T-helper 2 cell treated with Interferon-gamma antibody and Interleukin-4, amounts not matched to agents 5 μg/mL and 100 μg/mL, for 36 hours (primary cell): ENCODE measurements at regions not wholly inside any gene's neighbourhood (a gene's known extent, or its start where the extent isn't known, plus 50 kb on each side); places are given as distances from the start of the nearest gene placed in this dataset.

Experiments
- DNase-seq: peaks from one replicate; pipeline ENCODE4 v3.0.0; 2021; ENCODE audit warnings: low spot score
- H3K27ac Mint-ChIP-seq: one replicate; pipeline ENCODE4 v1.8.0; 2021; ENCODE audit warnings: mild to moderate bottlenecking, mixed read lengths
- H3K27me3 Mint-ChIP-seq: one replicate; pipeline ENCODE4 v1.8.0; 2021; ENCODE audit warnings: low read depth, mixed read lengths
- H3K36me3 Mint-ChIP-seq: one replicate; pipeline ENCODE4 v1.8.0; 2021; ENCODE audit warnings: low read depth, mixed read lengths
- H3K4me1 Mint-ChIP-seq: one replicate; pipeline ENCODE4 v1.8.0; 2021; ENCODE audit warnings: low read depth, mixed read lengths
- H3K4me3 Mint-ChIP-seq: one replicate; pipeline ENCODE4 v1.8.0; 2022; ENCODE audit warnings: mild to moderate bottlenecking, moderate library complexity, mixed read lengths
- H3K9me3 Mint-ChIP-seq: one replicate; pipeline ENCODE4 v1.8.0; 2021; ENCODE audit warnings: mixed read lengths

- Mint-ChIP-seq H3K9me3 (no peaks in the 10 kb centered on the region), H3K27ac (no peak overlapping the region), H3K4me3 (no peak overlapping the region), H3K27me3 (no peaks in the 10 kb centered on the region), H3K36me3 (no peaks in the 10 kb centered on the region), H3K4me1 (no peaks in the 10 kb centered on the region)
- no peak for DNase-seq
These were observed 898.7 kb downstream of the BCL11A start for GRCh38 chr2:59654710-59655109.

- Mint-ChIP-seq H3K4me1 (no peaks in the 10 kb centered on the region), H3K27me3 (no peaks in the 10 kb centered on the region), H3K27ac (no peak overlapping the region), H3K9me3 (no peaks in the 10 kb centered on the region), H3K36me3 (no peaks in the 10 kb centered on the region), H3K4me3 (no peak overlapping the region)
- DNase-seq: no peak
These were observed 900.3 kb downstream of the BCL11A start for GRCh38 chr2:59653164-59653563.

DNA sequence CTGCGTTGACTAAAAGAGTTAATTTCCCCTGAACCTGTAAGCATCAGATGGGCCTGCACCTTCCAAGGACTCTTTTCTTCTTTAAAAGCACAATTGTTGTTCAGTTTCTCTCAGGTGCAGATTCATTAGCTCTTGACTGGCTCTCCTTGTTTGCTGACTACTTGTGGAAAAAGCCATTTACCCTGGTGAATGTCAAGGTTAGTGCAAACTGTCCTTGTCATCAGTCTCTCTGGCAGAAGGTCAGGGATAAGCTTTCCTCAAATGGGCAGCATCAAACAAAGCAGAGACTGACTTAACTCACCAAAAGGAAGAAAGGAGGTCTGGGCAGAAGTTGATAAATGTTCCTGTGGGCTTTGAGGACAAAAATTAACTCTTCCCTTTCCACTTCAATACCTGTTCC lies 922.7 kb downstream of the BCL11A start:
- Mint-ChIP-seq H3K27ac (no peak overlapping the region), H3K4me1 (no peaks in the 10 kb centered on the region), H3K36me3 (no peaks in the 10 kb centered on the region), H3K27me3 (no peaks in the 10 kb centered on the region), H3K9me3 (no peaks in the 10 kb centered on the region), H3K4me3 (no peak overlapping the region)
- DNase-seq: no peak

GRCh38 chr2:59627599-59627998 lies 925.9 kb downstream of the BCL11A start:
- Mint-ChIP-seq H3K9me3 (no peaks in the 10 kb centered on the region), H3K4me3 (no peak overlapping the region), H3K4me1 (no peaks in the 10 kb centered on the region), H3K27me3 (no peaks in the 10 kb centered on the region), H3K36me3 (no peaks in the 10 kb centered on the region), H3K27ac (no peak overlapping the region)
- DNase-seq: no peak

GRCh38 chr2:59622599-59623308 lies 930.7 kb downstream of the BCL11A start:
- Mint-ChIP-seq H3K27me3 (no peaks in the 10 kb centered on the region), H3K27ac (no peak overlapping the region), H3K4me1 (no peaks in the 10 kb centered on the region), H3K9me3 (peaks cover 10% of the 10 kb centered on the region), H3K4me3 (no peak overlapping the region), H3K36me3 (no peaks in the 10 kb centered on the region)
- DNase-seq: no peak

- H3K27ac Mint-ChIP-seq: no peak overlapping the region
- no peak overlapping the region for H3K4me3 Mint-ChIP-seq
- H3K4me1 Mint-ChIP-seq: no peaks in the 10 kb centered on the region
- DNase-seq: no peak
- H3K36me3 Mint-ChIP-seq: no peaks in the 10 kb centered on the region
- H3K27me3 Mint-ChIP-seq: no peaks in the 10 kb centered on the region
- H3K9me3 Mint-ChIP-seq: no peaks in the 10 kb centered on the region
These were observed 949.3 kb downstream of the BCL11A start for GRCh38 chr2:59604123-59604522.

DNA sequence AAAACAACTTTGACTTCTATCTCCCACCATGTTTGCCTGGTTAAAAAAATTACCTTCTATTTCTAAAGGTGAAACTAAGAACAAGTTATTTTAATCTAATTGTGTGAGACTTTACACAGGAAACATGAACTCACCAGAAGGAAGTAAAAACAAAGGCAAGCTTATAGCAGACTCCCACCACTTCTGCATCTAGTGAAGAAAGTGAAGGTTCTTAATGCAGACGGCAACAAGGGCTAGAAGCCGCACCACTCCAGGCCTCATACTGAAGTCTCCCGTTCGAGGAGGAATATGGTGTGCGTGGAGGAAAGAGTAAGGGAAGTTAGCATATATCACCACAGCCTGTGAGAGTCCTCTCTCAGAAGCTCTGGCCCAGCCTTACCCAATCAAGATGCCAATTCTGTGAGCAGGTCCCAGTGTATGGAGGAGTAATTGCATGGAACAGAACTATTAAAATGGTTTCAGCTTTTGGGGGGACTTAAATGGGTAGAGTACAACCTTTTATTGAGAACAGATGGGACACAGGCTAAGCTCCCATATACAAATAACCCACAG lies 958.7 kb downstream of the BCL11A start:
- Mint-ChIP-seq H3K4me1 (no peaks in the 10 kb centered on the region), H3K27ac (no peak overlapping the region), H3K9me3 (no peaks in the 10 kb centered on the region), H3K36me3 (no peaks in the 10 kb centered on the region), H3K27me3 (peaks cover 3% of the 10 kb centered on the region), H3K4me3 (no peak overlapping the region)
- no peak for DNase-seq

- H3K4me1 Mint-ChIP-seq: no peaks in the 10 kb centered on the region
These were observed 962.7 kb downstream of the BCL11A start for GRCh38 chr2:59590798-59591197.

GRCh38 chr2:59589881-59590280 lies 963.6 kb downstream of the BCL11A start:
- DNase-seq: no peak
- Mint-ChIP-seq H3K4me1 (no peaks in the 10 kb centered on the region), H3K9me3 (no peaks in the 10 kb centered on the region), H3K27me3 (peaks cover 3% of the 10 kb centered on the region), H3K4me3 (no peak overlapping the region), H3K36me3 (no peaks in the 10 kb centered on the region), H3K27ac (no peak overlapping the region)

More at GRCh38 chr2:59590798-59591197, 962.7 kb downstream of the BCL11A start:
- Mint-ChIP-seq H3K36me3 (no peaks in the 10 kb centered on the region), H3K27me3 (peaks cover 3% of the 10 kb centered on the region), H3K27ac (no peak overlapping the region), H3K4me3 (no peak overlapping the region), H3K9me3 (no peaks in the 10 kb centered on the region)
- no peak for DNase-seq

GRCh38 chr2:59588286-59588685 lies 965.2 kb downstream of the BCL11A start:
- H3K27me3 Mint-ChIP-seq: no peaks in the 10 kb centered on the region
- DNase-seq: no peak
- H3K9me3 Mint-ChIP-seq: no peaks in the 10 kb centered on the region
- H3K4me3 Mint-ChIP-seq: no peak overlapping the region
- no peaks in the 10 kb centered on the region for H3K4me1 Mint-ChIP-seq
- H3K36me3 Mint-ChIP-seq: no peaks in the 10 kb centered on the region
- H3K27ac Mint-ChIP-seq: no peak overlapping the region

- no peak for DNase-seq
- Mint-ChIP-seq H3K36me3 (no peaks in the 10 kb centered on the region), H3K27ac (no peak overlapping the region), H3K27me3 (no peaks in the 10 kb centered on the region), H3K4me1 (no peaks in the 10 kb centered on the region), H3K4me3 (no peak overlapping the region), H3K9me3 (no peaks in the 10 kb centered on the region)
These were observed 967.3 kb downstream of the BCL11A start for GRCh38 chr2:59586176-59586575.

GRCh38 chr2:59585655-59586054 lies 967.8 kb downstream of the BCL11A start:
- Mint-ChIP-seq H3K27me3 (no peaks in the 10 kb centered on the region), H3K4me3 (no peak overlapping the region), H3K36me3 (no peaks in the 10 kb centered on the region), H3K9me3 (no peaks in the 10 kb centered on the region), H3K27ac (no peak overlapping the region), H3K4me1 (no peaks in the 10 kb centered on the region)
- DNase-seq: no peak

DNA sequence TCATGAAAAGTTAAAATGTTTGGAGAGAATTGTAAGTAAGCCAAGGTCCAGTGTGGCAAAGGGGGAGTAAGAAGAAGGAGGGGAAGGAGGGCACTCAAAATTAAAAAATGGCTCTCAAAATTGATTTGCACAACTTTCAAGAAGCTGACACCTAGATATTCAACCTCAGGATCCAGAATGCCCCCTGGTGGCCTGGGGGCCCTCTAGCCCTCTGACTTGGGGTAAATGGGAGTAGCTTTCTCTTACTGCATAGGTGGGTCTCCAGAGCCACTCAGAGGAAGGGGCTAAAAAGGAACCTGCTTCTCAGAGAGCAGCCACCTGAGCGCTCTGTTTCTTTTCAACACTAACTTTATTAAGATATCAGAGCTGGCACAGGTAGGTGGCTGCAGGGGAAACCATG lies 968.5 kb downstream of the BCL11A start:
- H3K4me3 Mint-ChIP-seq: no peak overlapping the region
- no peaks in the 10 kb centered on the region for H3K27me3 Mint-ChIP-seq
- H3K27ac Mint-ChIP-seq: no peak overlapping the region
- H3K36me3 Mint-ChIP-seq: no peaks in the 10 kb centered on the region
- no peak for DNase-seq
- no peaks in the 10 kb centered on the region for H3K9me3 Mint-ChIP-seq
- H3K4me1 Mint-ChIP-seq: no peaks in the 10 kb centered on the region

DNA sequence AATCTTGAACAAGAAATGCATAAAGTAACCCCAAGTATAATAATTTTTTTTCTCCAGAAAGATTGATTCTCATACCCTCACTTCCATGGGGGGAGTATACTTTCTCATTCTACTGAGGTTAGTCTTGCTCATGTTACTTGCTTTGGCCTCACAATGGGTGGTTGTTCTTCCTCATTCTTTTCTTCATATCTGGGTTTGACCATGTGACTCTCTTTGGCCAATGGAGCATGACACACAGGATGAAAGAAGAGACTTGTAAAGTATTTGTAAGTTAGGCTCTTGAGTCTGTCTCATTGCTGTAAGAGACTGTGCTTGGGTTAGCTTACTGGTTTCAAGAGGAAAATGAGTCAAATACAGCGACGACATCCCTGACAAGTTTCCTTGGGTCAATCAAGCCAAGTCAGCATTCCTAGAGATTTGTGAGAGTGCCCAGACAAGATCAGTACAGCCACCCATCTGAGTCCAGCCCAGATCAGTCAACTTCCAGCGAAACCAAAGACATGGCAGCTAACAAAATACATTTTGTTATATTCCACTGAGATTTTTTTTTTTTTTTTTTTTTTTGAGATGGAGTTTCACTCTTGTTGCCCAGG lies 970.2 kb downstream of the BCL11A start:
- Mint-ChIP-seq H3K27ac (no peak overlapping the region), H3K4me1 (no peaks in the 10 kb centered on the region), H3K4me3 (no peak overlapping the region), H3K9me3 (no peaks in the 10 kb centered on the region), H3K27me3 (no peaks in the 10 kb centered on the region), H3K36me3 (no peaks in the 10 kb centered on the region)
- DNase-seq: no peak

GRCh38 chr2:59578349-59578748 lies 975.1 kb downstream of the BCL11A start:
- DNase-seq: no peak
- no peaks in the 10 kb centered on the region for H3K36me3 Mint-ChIP-seq
- no peaks in the 10 kb centered on the region for H3K27me3 Mint-ChIP-seq
- H3K27ac Mint-ChIP-seq: no peak overlapping the region
- H3K4me1 Mint-ChIP-seq: no peaks in the 10 kb centered on the region
- H3K9me3 Mint-ChIP-seq: no peaks in the 10 kb centered on the region
- no peak overlapping the region for H3K4me3 Mint-ChIP-seq
